Suprapubic skin (tissue), 4 donors: ENCODE measurements at regions not wholly inside any gene's neighbourhood (a gene's known extent, or its start where the extent isn't known, plus 50 kb on each side); places are given as distances from the start of the nearest gene placed in this dataset.

ENCODE experiments used
- EP300 ChIP-seq: sonication (generic); formaldehyde crosslinking; IDR thresholded peaks from one replicate; pipeline ENCODE4 v1.6.1; 2017; ENCODE audit warnings: antibody characterized with exemption
- POLR2A ChIP-seq, 2 donors: fragments of 450-650 bp; IDR thresholded peaks; one replicate each; pipeline ENCODE4 v1.6.1; 2017; ENCODE audit warnings: antibody characterized with exemption in 2 of 2, mild to moderate bottlenecking in 2 of 2, moderate library complexity in 2 of 2
- POLR2AphosphoS5 ChIP-seq, 3 donors: sonication (generic); formaldehyde crosslinking; IDR thresholded peaks; one replicate each; pipeline ENCODE4 v1.6.1; 2017; ENCODE audit warnings: antibody characterized with exemption in 3 of 3
- TF ChIP-seq, protein P1 (sequence below), 2 donors: fragments of 200-600 bp in 1 of 2; fragments of 450-650 bp in 1 of 2; sonication (generic) in 1 of 2; IDR thresholded peaks; one replicate each; pipeline ENCODE4 v1.5.1; 2016 to 2019; ENCODE audit warnings: antibody characterized with exemption in 2 of 2, mild to moderate bottlenecking in 1 of 2, moderate library complexity in 1 of 2

DNA sequence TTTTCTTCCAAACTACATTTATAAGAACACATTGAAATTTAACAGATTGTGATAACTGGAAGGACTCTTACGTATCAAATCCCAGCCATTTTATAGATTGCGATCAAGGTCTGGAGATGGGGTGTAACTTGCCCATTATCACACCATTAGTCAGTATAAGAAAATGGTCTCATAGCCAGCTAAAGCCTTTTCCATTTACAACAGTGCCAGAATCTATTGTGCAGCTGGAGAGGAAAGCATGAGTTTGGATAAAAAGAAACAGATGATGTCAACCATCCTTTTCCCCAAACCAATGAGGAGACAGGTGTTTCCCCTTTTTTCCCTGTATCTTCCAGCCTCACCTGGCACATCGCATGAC lies 658.8 kb downstream of the ACTL7B start:
- TF ChIP-seq, protein P1, sequence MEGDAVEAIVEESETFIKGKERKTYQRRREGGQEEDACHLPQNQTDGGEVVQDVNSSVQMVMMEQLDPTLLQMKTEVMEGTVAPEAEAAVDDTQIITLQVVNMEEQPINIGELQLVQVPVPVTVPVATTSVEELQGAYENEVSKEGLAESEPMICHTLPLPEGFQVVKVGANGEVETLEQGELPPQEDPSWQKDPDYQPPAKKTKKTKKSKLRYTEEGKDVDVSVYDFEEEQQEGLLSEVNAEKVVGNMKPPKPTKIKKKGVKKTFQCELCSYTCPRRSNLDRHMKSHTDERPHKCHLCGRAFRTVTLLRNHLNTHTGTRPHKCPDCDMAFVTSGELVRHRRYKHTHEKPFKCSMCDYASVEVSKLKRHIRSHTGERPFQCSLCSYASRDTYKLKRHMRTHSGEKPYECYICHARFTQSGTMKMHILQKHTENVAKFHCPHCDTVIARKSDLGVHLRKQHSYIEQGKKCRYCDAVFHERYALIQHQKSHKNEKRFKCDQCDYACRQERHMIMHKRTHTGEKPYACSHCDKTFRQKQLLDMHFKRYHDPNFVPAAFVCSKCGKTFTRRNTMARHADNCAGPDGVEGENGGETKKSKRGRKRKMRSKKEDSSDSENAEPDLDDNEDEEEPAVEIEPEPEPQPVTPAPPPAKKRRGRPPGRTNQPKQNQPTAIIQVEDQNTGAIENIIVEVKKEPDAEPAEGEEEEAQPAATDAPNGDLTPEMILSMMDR (IDR thresholded peaks at IDR 0.05), result no peak
- TF ChIP-seq POLR2A (IDR thresholded peaks at IDR 0.05) (no peak), POLR2AphosphoS5 (IDR thresholded peaks at IDR 0.05) (no peak), EP300 (no peak)
